ENCODE measurements at regions not wholly inside any gene's neighbourhood (a gene's known extent, or its start where the extent isn't known, plus 50 kb on each side); places are given as distances from the start of the nearest gene placed in this dataset.
"Not testable (repeated sequence)": the region's sequence is repeated elsewhere in the genome, so short reads cannot be mapped to it uniquely, and the experiment has no call there.

DNA sequence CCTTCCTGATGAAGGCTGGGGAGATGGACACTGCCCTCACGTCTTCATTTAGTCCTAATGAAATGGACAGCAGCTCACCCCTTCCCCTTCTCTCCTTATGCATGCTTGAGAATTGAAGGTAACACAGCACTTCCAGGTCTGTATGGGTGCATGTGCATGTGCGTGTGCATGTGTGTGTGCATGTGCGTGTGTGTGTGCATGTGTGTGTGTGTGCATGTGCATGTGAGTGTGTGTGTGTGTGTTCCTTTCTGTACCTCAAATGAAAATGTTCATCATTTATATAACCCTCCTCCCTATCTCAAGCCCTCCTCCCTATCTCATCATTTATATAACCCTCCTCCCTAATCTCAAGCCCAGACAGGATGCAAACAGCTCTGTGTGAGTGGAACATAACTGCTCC lies 444.8 kb downstream of the MAT2B start:
- DNase-seq (ENCODE audit: low spot score): no peak

DNA sequence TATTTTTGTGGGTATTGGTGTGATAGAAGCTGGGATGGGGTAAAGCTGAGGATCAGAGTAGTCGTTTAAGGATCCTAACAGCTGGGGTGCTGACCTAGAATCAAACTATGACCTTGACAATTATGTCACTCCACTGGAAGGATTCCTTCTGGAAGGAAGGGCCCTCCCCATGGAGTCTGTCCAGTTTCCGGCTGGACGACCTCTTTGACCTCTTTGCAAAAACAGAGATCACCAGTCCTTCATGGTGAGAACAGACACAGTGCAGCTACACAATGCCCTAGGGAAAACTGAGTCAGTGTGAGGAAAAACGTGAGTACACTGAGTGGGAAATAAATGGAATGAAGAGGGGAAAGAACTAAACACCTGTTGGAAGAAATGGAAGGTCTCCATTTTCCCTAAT lies 445.6 kb downstream of the MAT2B start:
- DNase-seq (ENCODE audit: low spot score): no peak

GRCh38 chr5:163953901-163954300 lies 448.5 kb downstream of the MAT2B start:
- DNase-seq (ENCODE audit: low spot score): no peak

GRCh38 chr5:163961230-163961629 lies 455.8 kb downstream of the MAT2B start:
- not testable (repeated sequence) for DNase-seq (ENCODE audit: low spot score)

GRCh38 chr5:163963881-163964280 lies 458.5 kb downstream of the MAT2B start:
- DNase-seq (ENCODE audit: low spot score): no peak

GRCh38 chr5:163964671-163965070 lies 459.3 kb downstream of the MAT2B start:
- no peak for DNase-seq (ENCODE audit: low spot score)

GRCh38 chr5:163967268-163967667 lies 461.8 kb downstream of the MAT2B start:
- no peak for DNase-seq (ENCODE audit: low spot score)

DNA sequence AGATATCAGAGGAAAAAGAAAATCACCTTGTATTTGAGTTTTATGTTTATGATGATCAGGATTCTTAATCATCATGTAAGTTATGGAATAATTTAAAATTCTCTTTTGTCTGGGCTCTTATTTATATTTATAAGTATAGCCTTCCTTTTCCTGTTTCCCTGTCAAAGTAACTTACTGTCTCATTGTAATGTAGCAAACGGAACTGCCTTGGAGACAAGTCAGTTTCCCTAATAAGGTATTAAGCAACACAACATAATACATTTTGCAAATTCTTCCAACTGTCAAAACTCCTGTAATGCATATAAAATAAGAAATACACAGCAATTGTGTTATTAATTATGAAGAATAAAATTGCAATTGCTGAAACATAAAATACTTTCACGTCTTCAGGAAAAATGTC lies 463.2 kb downstream of the MAT2B start:
- DNase-seq (ENCODE audit: low spot score): no peak

- no peak for DNase-seq (ENCODE audit: low spot score)
Measured at GRCh38 chr5:163976696-163977095, 471.3 kb downstream of the MAT2B start.

GRCh38 chr5:163978897-163979296 lies 473.5 kb downstream of the MAT2B start:
- DNase-seq (ENCODE audit: low spot score): peak; percentile 60

GRCh38 chr5:163988566-163988965 lies 483.1 kb downstream of the MAT2B start:
- no peak for DNase-seq (ENCODE audit: low spot score)

DNA sequence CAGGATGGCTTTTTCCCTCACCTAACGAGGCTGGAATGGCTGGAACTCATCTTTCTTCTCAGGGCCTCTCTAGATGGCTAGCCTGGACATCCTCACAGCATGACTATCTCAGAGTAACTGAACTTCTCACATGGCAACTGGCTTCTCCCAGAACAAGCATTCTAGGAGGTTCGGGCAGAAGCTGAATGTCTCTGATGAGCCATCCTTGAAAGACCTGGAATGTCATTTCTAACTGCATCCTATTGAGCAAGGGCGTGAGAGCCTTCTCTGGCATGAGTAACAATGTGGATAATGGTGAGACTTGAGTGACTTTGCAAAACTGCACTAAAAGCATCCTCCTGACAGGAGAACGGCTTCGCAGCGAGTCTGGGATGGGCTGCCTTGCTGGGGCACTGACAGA lies 487.7 kb downstream of the MAT2B start:
- no peak for DNase-seq (ENCODE audit: low spot score)

- DNase-seq (ENCODE audit: low spot score): no peak
Measured at GRCh38 chr5:163995206-163995605, 489.8 kb downstream of the MAT2B start.

DNA sequence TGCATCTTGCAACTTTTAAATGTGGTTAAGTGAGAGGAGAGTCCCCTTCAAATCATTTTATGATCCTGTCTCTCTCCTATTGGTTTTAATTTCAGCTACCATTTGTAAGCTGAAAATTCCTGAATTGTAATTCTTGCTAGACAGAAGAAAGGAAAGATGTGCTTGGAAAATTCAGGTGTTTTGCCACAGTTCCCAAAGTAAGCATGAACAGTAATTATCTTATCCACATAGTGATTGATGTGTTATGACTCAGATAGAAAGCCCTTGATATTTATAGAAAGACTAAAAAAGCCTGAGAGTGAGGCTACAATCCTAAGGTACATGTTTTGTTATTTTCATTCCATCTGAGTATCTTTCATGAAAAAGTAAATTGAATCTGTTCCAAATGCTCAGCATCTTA lies 492.5 kb downstream of the MAT2B start:
- no peak for DNase-seq (ENCODE audit: low spot score)

DNA sequence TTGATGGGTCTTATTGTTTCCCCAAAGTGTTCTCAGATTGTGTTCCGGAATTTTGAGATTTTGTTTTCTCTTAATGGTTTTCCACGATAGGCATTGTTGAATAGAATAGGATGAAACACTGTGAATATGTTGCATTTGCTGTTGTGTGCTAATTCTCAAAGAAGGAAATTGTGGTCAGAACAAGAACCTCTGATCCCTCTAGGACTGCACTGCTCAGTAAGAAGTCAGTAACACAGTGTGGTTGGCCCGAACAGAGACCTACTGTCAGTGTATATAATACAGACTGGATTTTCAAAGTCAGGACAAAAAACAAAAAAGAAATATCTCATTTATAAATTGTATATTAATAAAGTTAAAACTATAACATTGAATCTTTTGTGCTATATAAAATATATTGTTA lies 494.8 kb downstream of the MAT2B start:
- DNase-seq (ENCODE audit: low spot score): no peak

DNA sequence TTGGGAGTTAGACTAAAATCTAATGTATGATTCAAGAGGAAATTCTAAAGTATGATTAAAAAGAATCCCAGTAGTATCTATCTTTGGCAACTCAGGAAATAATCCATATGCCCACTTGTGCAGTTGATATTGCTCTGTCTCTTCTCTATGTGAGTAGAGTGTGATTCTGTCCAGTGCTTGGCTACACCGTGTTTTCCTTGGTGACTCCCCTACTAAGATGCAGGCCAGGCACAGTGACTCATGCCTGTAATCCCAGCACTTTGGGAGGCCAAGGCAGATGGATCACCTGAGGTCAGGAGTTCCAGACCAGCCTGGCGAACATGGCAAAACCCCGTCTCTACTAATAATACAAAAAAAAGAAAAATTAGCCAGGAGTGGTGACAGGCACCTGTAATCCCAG lies 495.4 kb downstream of the MAT2B start:
- DNase-seq (ENCODE audit: low spot score): no peak

GRCh38 chr5:164002214-164002613 lies 496.8 kb downstream of the MAT2B start:
- no peak for DNase-seq (ENCODE audit: low spot score)

- DNase-seq (ENCODE audit: low spot score): no peak
Measured at GRCh38 chr5:164002628-164003027, 497.2 kb downstream of the MAT2B start.

DNA sequence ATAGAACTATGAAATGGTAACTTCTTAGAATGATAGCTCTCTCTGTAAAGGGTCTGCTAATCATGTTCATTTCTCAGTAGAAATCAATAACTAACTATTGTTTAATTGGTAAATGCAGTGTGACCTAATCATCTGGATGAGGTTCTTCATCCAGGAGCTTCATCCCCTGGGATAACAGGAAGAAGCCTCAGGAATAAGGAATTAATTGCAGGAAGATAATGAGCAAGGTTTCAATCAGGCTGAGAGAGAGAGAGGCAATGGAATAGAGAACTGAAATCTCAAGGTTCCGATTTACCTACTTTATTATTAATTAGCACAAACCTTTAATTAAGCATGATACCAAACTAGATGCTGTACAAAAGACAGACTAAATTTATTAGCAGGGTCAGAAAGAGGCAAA lies 499.7 kb downstream of the MAT2B start:
- DNase-seq (ENCODE audit: low spot score): no peak

GRCh38 chr5:164007064-164007463 lies 501.6 kb downstream of the MAT2B start:
- DNase-seq (ENCODE audit: low spot score): no peak

DNA sequence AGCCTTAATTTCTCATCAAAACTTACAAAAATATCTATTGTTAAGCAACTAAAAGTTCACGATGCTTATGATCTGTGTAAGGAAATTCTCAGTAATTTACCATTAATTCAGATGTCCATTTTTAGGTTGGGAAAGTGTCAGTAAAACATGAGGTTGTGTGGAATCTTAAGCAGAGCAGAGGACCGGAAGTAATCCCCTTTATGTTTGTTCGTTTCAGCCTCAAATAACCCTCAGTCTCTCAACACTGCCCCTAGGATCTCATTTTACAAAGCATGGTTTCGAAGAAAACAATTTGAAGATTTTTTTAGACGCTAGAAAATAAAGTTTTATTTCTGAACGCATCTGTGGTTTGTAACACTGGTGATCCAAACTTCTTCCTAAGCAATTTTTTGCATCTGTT lies 504.2 kb downstream of the MAT2B start:
- no peak for DNase-seq (ENCODE audit: low spot score)

- no peak for DNase-seq (ENCODE audit: low spot score)
Measured at GRCh38 chr5:164010900-164011299, 505.5 kb downstream of the MAT2B start.

- no peak for DNase-seq (ENCODE audit: low spot score)
Measured at GRCh38 chr5:164012371-164012770, 507.0 kb downstream of the MAT2B start.

DNA sequence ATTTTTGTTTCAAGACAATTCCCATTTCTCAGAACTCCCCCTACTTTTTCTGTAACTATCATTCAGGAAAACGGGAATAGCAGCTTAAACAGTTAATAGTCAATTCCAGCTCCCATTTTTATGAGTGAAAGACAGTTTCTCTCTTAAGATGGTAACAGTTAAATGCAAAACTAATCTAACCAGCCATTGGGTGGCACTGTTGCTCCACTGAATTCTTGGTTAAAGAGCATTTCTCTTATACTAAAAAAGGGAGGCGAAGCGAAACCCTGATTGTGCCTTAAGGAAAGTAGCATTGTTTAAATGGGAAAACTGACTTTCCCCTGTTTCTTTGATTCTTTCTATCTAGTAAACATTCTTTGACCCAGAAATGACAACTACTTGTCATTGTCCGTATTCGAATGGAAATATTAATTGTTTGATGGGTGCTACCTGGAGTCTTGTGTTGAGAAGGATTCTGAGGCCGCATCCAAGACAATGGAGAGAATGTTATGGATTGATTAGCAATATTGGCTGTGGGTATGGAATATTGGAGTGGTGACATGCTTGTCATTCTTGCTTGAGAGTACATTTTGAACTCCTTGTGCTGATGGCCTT lies 507.8 kb downstream of the MAT2B start:
- peak; percentile 84 for DNase-seq (ENCODE audit: low spot score)

DNA sequence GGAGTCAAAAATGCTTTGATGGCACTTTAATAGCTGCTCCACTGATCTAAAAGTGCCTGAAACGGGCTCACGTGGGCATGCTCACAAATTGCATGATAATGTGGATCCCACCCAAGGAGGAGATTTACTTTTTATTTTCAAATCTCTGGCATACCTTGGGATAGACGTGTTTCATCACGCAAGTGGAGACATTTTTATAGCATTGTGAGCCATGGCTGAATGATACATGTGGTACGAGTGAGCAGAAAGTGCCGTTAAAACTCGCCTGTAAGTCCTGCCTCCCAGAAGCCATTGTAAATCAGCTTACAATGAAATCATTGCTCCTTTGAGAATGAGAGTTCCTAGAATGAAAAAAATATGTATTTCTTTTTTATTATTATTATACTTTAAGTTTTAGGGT lies 514.7 kb downstream of the MAT2B start:
- no peak for DNase-seq (ENCODE audit: low spot score)

All from NAMALWA (cell line).